ENCODE measurements at regions not wholly inside any gene's neighbourhood (a gene's known extent, or its start where the extent isn't known, plus 50 kb on each side); places are given as distances from the start of the nearest gene placed in this dataset.

GRCh38 chr19:30738047-30738446 lies 365.9 kb downstream of the ZNF536 start:
- 89% methylated on average over 2 of the region's 2 CpGs for WGBS (ENCODE audit: low lambda C conversion rate, missing lambda C conversion rate)

GRCh38 chr19:30734669-30735068 lies 362.5 kb downstream of the ZNF536 start:
- H3K36me3 ChIP-seq (replicated peaks; ENCODE audit: insufficient read depth, low read depth): no peaks in the 10 kb centered on the region
- TF ChIP-seq EZH2phosphoT487 (IDR thresholded peaks at IDR 0.05; ENCODE audit: low read depth, severe bottlenecking, unreplicated experiment) (no peak), EZH2 (IDR thresholded peaks at IDR 0.05; ENCODE audit: borderline replicate concordance) (no peak), CTCF (IDR thresholded peaks at IDR 0.05; ENCODE audit: poor library complexity) (no peak)
- no peak overlapping the region for H3K4me2 ChIP-seq
- H4K20me1 ChIP-seq (ENCODE audit: insufficient read depth, poor library complexity, severe bottlenecking): no peaks in the 10 kb centered on the region
- H3K27me3 ChIP-seq: no peaks in the 10 kb centered on the region
- no peak for DNase-seq (ENCODE audit: low spot score)
- no peak overlapping the region for H3K4me3 ChIP-seq
- no peak overlapping the region for H2AFZ ChIP-seq
- no peaks in the 10 kb centered on the region for H3K79me2 ChIP-seq
- WGBS (ENCODE audit: low lambda C conversion rate, missing lambda C conversion rate): 79% methylated on average over 6 of the region's 6 CpGs
- no peak overlapping the region for H3K27ac ChIP-seq
- H3K4me1 ChIP-seq (ENCODE audit: insufficient read depth): no peaks in the 10 kb centered on the region
- no peaks in the 10 kb centered on the region for H3K9me3 ChIP-seq (ENCODE audit: low read depth)
- no peaks in the 10 kb centered on the region for H3K9me2 ChIP-seq (replicated peaks; ENCODE audit: insufficient read depth)

More at GRCh38 chr19:30738047-30738446, 365.9 kb downstream of the ZNF536 start:
- Histone ChIP-seq H3K79me2 (no peaks in the 10 kb centered on the region), H3K36me3 (replicated peaks; ENCODE audit: insufficient read depth, low read depth) (no peaks in the 10 kb centered on the region), H3K27ac (no peak overlapping the region), H3K4me1 (ENCODE audit: insufficient read depth) (no peaks in the 10 kb centered on the region), H3K4me2 (no peak overlapping the region), H3K4me3 (no peak overlapping the region), H3K9me3 (ENCODE audit: low read depth) (no peaks in the 10 kb centered on the region), H3K27me3 (no peaks in the 10 kb centered on the region), H2AFZ (no peak overlapping the region), H4K20me1 (ENCODE audit: insufficient read depth, poor library complexity, severe bottlenecking) (no peaks in the 10 kb centered on the region), H3K9me2 (replicated peaks; ENCODE audit: insufficient read depth) (no peaks in the 10 kb centered on the region)
- TF ChIP-seq EZH2 (IDR thresholded peaks at IDR 0.05; ENCODE audit: borderline replicate concordance): no peak
- no peak for TF ChIP-seq CTCF (IDR thresholded peaks at IDR 0.05; ENCODE audit: poor library complexity)
- TF ChIP-seq EZH2phosphoT487 (IDR thresholded peaks at IDR 0.05; ENCODE audit: low read depth, severe bottlenecking, unreplicated experiment): no peak
- DNase-seq (ENCODE audit: low spot score): no peak

DNA sequence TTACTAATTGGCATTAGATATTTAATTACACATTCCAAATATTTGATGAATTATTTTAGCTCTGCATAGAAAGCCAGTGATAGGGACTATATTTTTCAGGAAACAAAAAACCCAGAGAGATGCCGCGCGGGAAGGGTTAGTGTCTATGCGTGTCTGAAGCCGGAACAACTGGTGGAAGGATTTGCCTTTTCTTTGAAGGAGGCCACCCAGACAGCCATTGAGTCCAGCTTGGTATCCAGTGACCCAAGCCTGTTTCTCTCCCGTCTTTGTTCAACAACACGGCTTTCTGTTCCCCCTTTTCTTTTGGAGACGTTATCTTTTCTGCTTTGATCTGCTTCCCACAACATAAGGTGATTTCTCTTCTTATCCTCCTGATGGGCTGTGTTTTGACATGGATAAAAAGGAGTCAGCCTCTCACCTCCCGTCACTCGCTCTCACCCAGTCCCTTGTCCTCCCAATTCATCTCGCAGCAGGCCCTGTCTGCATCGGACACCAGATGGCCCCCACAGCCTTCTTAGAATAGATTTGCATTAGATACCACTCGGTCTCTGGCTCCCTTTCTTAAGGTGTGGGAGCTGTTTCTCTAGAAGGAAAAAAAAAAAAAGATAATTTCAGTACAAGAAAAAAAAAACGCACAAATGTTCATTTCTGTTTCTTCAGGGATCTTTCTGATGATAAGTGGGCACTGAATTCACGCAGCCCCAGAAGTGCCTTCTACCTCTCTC lies 361.8 kb downstream of the ZNF536 start:
- Histone ChIP-seq H3K4me1 (ENCODE audit: insufficient read depth) (no peaks in the 10 kb centered on the region), H3K9me3 (ENCODE audit: low read depth) (no peaks in the 10 kb centered on the region), H3K79me2 (no peaks in the 10 kb centered on the region), H3K27ac (no peak overlapping the region), H3K4me3 (no peak overlapping the region), H3K4me2 (no peak overlapping the region), H4K20me1 (ENCODE audit: insufficient read depth, poor library complexity, severe bottlenecking) (no peaks in the 10 kb centered on the region), H3K27me3 (no peaks in the 10 kb centered on the region), H3K36me3 (replicated peaks; ENCODE audit: insufficient read depth, low read depth) (no peaks in the 10 kb centered on the region), H2AFZ (no peak overlapping the region), H3K9me2 (replicated peaks; ENCODE audit: insufficient read depth) (no peaks in the 10 kb centered on the region)
- peak; percentile 45 for DNase-seq (ENCODE audit: low spot score)
- no peak for TF ChIP-seq EZH2 (IDR thresholded peaks at IDR 0.05; ENCODE audit: borderline replicate concordance)
- TF ChIP-seq CTCF (IDR thresholded peaks at IDR 0.05; ENCODE audit: poor library complexity): peak; percentile 52
- no peak for TF ChIP-seq EZH2phosphoT487 (IDR thresholded peaks at IDR 0.05; ENCODE audit: low read depth, severe bottlenecking, unreplicated experiment)
- 61% methylated on average over 15 of the region's 15 CpGs for WGBS (ENCODE audit: low lambda C conversion rate, missing lambda C conversion rate)

Data from hepatocyte (in vitro differentiated cells).